ENCODE measurements at regions not wholly inside any gene's neighbourhood (a gene's known extent, or its start where the extent isn't known, plus 50 kb on each side); places are given as distances from the start of the nearest gene placed in this dataset.

GRCh38 chr2:158905341-158905740 lies 63.1 kb upstream of the TANC1 start:
- DNase-seq (ENCODE audit: low spot score) = no peak

GRCh38 chr2:158905784-158906183 lies 62.7 kb upstream of the TANC1 start:
- DNase-seq (ENCODE audit: low spot score) = no peak

- no peak for DNase-seq (ENCODE audit: low spot score)
These were observed 60.4 kb upstream of the TANC1 start for GRCh38 chr2:158907926-158908456.

- no peak for DNase-seq (ENCODE audit: low spot score)
These were observed 56.3 kb upstream of the TANC1 start for GRCh38 chr2:158912112-158912511.

GRCh38 chr2:158912765-158913164 lies 55.7 kb upstream of the TANC1 start:
- DNase-seq (ENCODE audit: low spot score) = no peak

- DNase-seq (ENCODE audit: low spot score) = no peak
These were observed 54.4 kb upstream of the TANC1 start for GRCh38 chr2:158914066-158914465.

GRCh38 chr2:158914731-158915130 lies 53.7 kb upstream of the TANC1 start:
- DNase-seq (ENCODE audit: low spot score) = no peak

- DNase-seq (ENCODE audit: low spot score) = no peak
These were observed 51.3 kb upstream of the TANC1 start for GRCh38 chr2:158917121-158917520.

GRCh38 chr2:158918452-158918851 lies 50.0 kb upstream of the TANC1 start:
- DNase-seq (ENCODE audit: low spot score) = no peak
